Activated CD4-positive, alpha-beta T cell treated with anti-CD3 and anti-CD28 coated beads, Interleukin-2, amount 50 U/mL, for 48 hours (primary cell): ENCODE measurements at regions not wholly inside any gene's neighbourhood (a gene's known extent, or its start where the extent isn't known, plus 50 kb on each side); places are given as distances from the start of the nearest gene placed in this dataset.

Experiments
- DNase-seq, 2 experiments: peaks; one replicate each; pipeline ENCODE4 v3.0.0-alpha.2; 2020

DNA sequence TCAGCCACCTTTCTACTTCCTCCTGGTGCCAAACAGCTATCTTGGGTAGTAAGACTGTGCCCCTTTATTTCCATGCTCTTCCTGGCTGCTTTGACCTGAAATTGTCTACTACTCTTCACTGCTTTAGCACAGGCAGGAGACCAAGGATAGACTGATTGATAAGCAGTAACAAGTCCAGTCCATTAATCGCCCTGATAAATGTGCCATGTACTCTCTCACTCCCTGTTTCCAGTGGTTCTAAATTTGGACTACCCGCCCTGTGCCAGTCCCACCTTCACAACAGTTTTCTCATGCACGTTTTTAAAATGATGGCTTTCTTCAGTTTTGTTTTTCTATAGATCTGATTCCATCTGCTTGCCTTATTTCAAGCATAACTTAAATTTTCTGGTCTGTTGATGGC, 189.6 kb upstream of the RBMS1 start:
- DNase-seq, result no peak

DNA sequence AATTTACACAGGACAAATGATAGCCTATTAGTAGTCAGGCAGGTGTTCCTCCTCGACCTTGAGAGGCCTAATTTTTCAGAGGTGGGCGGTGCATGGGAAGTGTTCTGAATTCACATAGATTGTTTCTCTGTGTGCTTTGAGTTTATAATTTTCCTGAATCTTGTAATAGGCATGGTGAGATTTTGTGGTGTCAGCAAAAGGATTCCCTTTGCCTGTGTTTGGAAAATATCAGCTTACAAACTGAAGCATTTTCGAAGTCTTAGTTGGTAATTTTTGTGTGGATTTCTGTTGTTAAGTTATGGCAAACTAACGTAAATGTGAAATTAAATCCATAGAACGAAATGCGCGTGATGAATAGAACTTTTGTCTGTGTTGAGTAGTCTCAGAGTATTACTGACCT, 194.0 kb upstream of the RBMS1 start:
- no peak for DNase-seq

DNA sequence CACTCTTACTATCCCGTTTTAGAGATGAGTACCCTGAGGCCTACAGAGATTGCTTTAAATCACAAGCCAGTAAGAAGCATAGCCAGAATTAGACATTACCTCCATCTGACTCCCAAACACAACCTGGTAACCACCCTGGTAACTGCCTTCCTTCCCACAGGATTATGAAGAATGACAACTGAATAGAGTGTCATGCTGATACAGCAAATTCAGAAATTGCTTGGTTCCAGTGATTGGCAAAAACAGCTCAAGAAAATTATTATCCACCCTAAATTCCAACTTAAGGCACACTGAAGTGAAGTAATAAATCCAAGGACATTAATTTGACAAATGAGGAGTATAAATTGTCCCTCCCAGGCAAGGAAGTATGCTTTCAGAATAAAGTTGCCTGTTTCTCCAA, 195.8 kb upstream of the RBMS1 start:
- no peak for DNase-seq

DNA sequence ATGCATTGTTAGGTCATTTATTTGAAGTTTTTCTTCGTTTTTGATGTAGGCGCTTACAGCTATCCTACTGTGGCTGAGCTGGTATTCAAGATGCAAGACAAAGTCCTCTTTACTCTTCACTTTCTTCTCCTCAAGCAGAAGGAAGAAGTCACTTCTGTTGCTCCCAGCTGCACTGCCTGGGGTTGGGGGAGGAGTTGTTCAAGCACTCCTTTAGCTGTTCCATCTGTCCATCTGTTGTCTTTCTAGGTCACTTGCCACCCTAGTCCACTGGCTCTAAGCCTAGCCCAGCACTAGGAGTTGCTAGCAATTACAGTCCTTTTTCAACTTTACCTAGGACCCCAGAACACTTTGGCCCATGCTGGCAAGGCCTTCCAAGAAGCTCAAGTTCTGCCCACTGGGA, 200.6 kb upstream of the RBMS1 start:
- no peak for DNase-seq

DNA sequence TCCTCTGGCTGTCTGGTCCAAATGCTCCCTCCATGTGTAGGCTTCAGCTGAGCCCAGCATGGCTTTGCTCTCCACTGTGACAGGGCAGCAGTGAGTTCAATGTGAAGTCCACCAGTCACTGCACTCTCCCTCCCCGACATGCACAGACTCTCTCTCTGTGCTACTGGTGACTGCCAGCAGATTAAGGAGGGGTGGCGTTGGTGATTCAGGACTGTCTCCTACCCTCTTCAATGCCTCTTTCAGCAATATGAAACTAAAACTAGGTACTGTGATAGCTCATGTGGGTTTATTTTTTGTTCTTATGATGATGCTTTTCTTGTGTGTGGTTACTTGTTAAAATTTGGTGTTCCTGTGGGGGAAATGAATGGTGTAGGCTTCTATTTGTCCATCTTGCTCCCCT, 201.0 kb upstream of the RBMS1 start:
- peak; percentile 12 to 23 for DNase-seq

DNA sequence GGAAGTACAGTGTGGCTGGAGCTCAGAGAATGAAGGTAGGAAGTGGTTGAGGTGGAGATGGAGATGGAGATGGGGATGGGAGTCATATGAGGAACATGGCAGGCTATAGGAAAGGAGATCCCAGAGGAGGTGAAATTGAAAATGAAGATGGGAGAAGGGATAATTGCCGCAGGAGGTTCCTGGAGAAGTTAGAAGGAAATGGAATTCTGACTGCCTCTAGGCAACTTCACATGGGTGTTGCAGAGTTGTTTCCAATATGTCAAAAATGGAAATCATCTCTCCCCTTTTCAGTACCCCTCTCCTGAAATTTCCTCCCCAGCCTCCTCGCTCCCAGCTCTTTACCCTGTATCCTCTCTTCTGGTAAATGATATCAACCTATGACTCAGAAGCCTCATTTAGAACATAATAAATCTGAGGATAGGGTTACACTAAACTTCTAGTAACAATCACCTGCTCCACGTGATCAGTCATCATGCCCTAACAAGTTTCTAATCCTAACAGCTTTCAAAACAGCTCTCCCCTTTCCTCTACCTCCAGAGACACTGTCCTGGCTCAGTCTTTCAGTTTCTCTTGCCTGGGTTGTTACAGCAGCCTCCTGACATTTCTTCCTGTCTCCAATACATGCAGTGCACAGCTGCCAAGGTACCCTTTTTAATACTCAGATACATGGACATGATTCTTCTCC, 201.9 kb upstream of the RBMS1 start:
- no peak for DNase-seq

DNA sequence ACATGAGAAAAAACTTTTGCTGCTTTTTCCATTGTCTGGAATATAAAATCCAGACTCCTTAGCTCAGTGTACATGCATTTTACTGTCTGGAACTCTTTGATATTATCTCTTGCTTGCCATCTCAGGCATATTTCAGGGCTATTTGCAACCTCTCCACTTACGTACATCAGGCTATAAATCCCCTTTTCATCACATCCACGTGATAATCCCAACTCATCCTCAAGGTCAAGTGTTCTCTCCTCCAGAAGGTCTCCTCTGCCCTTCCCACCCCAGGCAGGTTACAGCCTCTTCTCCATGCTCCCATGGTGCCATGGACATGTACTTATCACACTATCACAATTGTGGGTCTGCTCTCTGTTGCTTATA, 202.5 kb upstream of the RBMS1 start:
- no peak for DNase-seq

DNA sequence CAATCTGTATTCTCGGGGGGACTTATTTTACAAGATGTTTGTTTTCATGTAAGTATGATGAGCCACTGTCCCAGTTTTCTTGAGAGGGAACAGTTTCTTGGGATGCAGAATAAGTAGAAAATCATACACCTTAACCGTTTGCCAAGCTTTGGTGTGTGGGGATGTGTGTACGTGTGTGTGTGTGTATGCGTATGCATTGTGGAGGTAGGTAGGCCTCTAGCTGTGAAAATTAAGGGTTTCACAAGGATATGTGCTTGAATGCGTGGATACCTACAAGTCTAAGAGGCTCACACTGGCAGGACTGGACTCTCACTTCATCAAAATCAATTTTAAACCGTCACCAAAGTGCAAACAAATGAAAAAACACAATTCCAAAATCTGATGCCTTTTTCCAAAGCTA, 204.2 kb upstream of the RBMS1 start:
- DNase-seq, result no peak

DNA sequence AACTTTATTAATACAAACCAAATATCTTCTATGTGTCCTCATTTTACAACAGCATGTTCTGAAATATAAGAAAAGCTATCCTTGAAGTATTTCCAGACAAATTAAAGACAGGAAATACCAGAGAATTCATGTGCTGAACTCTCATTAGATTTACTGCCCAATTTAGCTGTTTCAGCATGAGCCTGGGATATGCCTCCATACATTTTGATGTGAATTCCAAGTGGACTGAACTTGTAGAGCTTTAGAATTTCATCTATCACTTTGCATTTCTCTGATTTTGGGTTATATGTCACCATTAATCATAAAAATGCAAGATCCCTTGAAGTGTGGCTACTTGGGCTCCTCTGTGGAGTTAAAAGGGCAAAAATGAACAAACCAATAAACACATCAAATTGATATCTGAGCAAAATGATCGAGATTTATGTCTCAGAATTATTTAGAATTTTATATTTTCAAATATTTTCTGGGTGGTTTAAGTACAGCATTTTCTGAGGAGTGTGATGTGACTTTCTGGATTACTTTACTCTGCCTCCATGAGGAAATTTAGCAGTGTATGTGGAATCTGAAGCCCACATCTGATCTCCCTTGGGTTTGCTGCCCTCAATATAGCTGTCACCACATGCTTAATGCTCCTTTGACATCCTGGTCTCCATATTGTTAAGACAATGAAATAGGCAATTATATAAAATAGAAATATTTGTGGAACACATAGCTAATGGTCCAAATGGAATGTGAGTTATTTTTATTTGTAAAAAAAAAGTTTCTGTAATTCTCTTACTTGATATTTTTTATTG, 206.6 kb upstream of the RBMS1 start:
- DNase-seq, result no peak

DNA sequence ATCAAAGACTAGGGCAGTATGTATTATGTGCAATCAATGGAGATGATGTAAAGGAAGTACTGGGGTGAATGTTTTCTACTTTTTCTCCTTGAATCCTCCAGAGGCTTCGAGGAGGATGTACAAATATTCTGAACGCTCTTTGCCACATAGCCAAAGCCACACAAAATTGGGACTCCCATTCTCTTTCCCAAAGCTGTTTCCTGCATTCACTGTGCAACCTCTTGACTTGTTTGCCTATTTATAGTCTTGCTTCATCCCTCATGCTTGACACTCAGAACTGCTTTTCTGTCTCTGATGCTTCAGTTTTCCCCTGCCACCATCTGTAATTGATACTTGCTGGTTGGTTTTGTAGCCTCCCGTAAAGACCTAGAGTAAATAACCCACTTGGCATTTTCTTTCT, 208.2 kb upstream of the RBMS1 start:
- no peak for DNase-seq

DNA sequence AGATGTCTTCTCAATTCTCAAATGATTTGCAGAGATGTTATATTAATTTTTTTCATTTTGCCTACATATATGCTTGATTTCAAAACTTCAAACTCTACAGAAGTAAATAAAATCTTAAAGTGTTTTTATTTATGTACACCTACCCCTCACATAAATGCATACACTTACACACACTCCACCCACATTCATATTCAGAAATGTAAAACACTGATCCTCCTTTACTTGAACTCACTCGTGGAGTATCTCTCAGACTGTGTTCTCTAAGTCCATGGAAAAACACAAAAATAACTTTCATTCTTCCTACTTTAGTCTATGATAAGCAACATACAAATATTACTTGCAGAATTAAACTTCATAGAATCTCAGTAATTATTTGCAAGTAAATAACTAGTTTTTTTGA, 209.1 kb upstream of the RBMS1 start:
- DNase-seq, result no peak

DNA sequence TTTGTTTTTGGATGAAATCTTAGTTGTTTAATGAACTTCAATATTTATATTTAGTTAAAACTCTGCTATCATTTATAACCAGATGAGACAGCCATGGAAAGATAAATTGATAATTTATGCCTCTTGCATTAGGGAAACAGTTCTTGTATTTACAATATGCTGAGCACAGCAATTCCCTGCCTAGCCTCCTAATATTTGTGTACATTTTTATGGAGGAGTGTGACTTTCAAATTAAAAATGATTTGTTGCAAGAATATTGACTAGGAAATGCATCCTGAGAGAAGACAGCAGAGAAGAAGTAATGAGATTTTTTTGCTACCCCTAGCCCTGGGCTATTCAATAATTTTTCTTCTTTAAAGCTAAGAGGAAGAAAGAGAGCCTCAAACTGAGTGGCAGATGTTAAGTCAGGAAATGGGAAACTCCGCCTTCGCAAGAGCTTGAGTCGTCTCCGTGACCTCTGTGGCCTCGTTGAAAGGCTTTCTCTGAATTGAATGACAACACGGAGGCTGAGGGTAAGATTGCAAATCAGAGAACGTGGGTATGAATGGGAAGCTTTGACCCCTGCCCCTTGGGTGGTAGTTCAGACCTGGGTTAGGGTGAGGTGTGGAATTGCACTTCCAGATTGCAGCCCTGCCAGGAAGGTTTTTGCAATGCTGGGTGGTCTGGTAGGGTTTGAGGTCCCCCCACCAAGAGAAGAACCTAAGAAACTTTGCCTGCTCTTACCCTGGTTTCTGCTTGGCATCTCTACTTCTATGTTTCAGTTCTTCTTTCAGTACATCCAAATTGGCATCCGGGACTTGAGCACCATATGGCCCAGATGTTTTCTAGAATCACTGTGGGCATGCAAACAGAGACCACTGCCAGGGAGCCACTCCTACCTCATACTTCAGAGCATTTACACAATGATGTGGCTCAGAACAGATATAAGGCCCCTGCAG, 210.3 kb upstream of the RBMS1 start:
- peak; percentile 9 to 21 for DNase-seq

DNA sequence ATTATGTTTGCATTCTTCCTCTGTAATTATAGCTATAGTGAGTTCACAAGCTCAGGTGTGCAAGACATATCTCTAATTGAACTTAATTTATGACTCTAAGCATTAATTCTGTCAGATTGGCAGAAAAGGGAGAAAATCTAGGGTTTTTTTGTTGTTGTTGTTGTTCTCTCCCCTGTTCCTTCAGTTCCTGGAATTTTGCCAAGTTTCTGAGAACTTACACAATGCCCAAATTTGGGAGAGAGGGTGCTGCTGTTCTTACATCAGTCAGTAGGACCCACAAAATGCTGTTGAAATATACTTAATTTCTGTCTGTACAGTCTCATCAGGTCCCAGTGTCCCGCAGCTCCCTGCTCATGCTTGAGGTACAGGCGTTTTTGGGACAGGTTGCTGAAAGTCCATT, 221.8 kb upstream of the RBMS1 start:
- no peak for DNase-seq

DNA sequence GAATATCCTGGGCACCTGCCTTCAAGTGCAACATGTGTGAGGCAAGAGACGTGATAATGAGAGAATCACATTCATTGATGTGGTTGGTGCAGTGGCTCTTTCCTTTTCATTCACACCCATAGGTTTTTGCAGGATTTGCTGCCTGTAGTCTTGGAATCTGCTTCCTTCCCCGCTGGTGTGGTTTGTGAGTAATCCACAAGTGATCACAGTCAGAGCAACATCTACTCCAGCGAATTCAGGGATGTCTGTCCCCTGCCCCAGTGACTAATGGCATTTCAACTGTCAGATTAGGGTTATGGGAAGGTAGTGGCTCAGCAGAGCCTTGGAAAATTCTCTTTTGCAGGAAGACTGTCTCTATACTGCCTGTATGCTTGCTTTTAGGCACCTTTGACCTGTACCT, 225.5 kb upstream of the RBMS1 start:
- DNase-seq, result no peak

DNA sequence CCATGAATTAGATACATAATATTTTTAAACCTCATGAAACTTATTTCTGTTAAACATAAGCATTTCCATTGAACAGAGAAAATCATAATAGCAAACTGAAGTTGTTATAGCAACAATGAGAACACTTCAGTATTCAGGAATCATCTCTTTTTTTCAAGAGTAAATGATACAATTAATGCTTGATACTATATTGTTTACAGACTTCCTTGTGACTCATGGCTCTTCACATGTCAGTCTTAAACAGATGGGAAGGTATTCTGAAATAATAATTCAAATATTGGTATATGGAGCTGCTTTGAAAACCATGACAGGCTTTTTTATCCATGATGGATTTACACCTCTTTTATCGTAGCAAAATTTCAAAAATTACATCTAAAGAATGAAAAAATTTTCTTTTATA, 226.5 kb upstream of the RBMS1 start:
- no peak for DNase-seq

DNA sequence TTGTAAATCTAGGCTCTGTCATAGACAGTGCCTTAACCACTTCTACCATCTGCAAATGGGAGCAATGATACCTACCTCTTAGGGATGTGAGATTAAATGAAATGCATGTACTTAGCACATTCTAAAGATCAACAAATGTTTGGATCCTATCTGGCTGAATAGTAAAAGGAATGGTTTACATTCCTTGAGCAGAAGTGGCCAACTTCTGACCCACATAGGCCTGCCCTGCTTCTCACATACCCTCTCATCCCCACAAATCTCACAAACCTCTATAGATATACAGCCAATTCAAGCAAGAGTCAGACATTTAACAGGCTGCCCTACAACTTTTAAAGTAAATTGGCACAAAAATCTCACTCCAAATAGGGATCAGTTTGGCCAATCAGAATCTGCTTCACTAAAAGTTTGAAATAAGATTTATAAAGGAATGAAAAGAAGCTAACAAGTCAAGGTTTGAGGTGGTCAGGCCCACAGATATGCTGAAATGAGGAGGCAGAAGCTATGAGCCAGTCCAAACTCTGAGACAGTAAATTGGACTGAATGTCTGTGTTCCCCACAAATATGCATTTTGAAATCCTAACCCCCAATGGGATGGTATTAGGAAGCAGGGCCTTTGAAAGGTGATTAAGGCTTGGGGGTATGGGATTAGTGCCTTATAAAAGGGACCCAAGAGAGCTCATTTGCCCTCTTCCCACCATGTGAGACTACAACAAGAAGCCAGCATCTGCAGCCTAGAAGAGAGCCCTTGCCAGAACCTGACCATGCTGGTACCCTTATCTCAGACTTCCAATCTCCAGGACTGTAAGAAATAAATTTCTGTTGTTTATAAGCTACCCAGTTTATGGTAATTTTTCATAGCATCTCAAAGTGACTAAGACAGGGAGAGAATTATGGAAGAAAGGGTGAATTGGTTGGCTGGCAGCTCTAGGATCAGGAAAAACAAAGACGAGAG, 227.8 kb upstream of the RBMS1 start:
- no peak for DNase-seq

DNA sequence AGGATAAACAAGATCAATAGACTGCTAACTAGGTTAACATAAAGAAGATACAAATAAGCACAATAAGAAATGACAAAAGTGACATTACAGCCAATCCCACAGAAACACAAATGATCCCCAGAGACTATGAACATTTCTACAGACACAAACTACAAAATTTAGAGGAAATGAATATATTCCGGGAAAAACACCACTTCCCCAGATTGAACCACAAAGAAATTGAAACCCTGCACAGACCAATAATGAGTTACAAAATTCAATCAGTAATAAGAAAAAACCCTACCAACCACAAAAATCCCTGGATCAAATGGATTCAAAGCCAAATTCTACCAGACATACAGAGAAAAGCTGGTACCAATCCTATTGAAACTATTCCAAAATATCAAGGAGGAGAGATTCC, 232.4 kb upstream of the RBMS1 start:
- no peak for DNase-seq

DNA sequence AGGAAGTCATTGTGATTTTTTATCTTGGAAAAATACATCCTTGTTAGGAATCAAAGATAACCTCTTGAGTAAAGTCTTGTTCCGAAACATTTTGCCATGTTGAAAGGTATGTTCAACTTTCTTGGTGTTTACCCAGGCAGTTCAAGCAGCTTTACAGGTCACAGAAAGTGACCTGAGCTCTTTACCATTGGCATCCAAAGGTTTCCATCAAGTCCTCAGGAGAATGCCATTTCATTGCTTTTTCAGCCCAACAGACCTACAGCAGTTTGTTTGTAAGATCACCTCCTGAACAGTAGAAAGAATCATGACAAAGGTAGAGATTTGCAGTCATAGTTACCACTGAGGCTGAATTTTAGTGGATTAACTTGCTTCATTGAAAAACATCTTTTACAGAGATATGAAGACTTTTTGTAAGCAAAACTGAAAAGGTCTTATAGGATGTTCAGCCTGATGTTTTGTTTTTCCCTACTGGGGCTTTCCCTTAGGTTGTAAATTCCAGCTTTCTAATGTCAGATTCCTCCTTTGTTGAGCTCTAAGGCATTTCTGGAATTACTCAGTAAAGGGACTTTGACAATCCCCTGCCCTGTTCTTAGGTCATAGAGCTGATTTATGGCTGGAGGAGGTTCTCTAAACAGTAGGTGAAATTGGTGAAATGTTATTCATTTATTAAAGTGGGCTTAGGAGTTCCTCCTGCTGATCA, 236.8 kb upstream of the RBMS1 start:
- no peak for DNase-seq

DNA sequence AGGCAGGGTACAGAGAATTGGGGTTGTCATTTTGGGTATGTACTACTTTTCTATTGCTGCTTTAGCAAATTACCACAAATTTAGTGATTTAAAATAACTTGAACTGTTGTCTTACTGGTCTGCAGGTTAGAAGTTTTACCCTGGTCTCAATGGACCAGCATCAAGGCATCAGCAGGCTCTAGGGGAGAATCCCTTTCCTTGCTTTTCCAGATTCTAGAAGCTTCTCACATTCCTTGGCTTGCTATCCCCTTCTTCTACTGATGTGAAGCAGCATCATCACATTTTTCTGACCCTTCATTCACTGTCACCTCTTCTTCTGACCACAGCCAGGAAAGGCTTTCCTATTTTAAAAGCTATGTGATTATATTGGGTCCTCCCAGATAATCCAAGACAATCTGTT, 237.8 kb upstream of the RBMS1 start:
- DNase-seq, result no peak

DNA sequence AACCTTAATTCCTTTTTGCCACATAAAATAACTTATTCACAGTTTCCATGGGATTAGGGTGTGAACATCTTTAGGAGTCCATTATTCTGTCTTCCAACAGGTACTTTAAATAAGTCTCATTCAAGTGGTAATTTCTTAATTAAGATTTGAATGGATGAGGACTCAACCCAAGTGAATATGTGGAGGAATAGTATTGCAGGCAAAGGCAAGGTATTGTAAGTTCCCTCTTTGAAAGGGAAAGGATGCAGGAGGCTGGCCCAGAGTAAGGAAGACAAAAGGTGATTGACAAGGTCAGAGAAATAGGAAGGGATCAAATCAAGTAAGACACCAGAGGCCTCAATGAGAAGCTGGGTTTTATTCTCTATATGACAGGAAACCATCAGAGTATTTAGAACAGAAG, 238.2 kb upstream of the RBMS1 start:
- no peak for DNase-seq

DNA sequence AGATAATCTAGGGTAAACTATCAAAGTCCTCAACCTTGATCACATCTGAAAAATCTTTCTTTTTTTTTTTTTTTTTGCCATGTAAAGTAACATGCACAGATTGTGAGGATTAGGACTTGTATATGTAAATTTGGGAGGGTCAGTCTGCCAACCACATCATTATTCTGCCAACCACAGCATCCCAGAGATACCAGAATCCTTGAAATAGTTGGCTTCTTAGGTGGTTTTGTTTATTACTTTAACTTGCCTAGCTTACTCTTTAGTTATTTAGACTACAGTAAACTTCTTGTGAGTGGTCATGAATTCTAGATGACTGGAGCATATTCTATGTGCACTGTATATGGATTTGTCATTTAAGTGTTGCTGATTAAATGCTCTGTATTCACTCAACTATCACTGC, 242.1 kb upstream of the RBMS1 start:
- DNase-seq, result no peak
